ENCODE measurements at regions not wholly inside any gene's neighbourhood (a gene's known extent, or its start where the extent isn't known, plus 50 kb on each side); places are given as distances from the start of the nearest gene placed in this dataset.

GRCh38 chr12:58299371-58299770, 358.0 kb downstream of the ATP23 start:
- H3K79me2 ChIP-seq (ENCODE audit: insufficient read depth, low read length), result no peaks in the 10 kb centered on the region
- no peaks in the 10 kb centered on the region for H3K4me1 Mint-ChIP-seq
- H3K27me3 Mint-ChIP-seq (ENCODE audit: low read depth in 3 of 3), result no peaks in the 10 kb centered on the region
- peaks cover 0 to 2% (median 0%) of the 10 kb centered on the region in 7 donors for H3K9me3 Mint-ChIP-seq
- no peak overlapping the region for H3K4me2 ChIP-seq (replicated peaks; ENCODE audit: extremely low read depth, low read length, poor library complexity, severe bottlenecking)
- intact Hi-C loops (cut with micrococcal nuclease), result no loop called here
- H3K36me3 ChIP-seq (replicated peaks in 1 of 2; ENCODE audit: control insufficient read depth in 1 of 2, insufficient read depth in 2 of 2, low read length in 2 of 2), result no peaks in the 10 kb centered on the region
- no peak for DNase-seq
- no peak overlapping the region for H3K9ac ChIP-seq (ENCODE audit: insufficient read depth, low read length, poor library complexity, severe bottlenecking)
- H3K4me3 ChIP-seq (replicated peaks in 1 of 3; ENCODE audit: low read depth in 2 of 3, low read length in 3 of 3), result no peak overlapping the region
- no peak overlapping the region for H3K27ac Mint-ChIP-seq
- H3K4me3 Mint-ChIP-seq, result no peak overlapping the region
- no peaks in the 10 kb centered on the region for H3K36me3 Mint-ChIP-seq
- TF ChIP-seq, protein P1, sequence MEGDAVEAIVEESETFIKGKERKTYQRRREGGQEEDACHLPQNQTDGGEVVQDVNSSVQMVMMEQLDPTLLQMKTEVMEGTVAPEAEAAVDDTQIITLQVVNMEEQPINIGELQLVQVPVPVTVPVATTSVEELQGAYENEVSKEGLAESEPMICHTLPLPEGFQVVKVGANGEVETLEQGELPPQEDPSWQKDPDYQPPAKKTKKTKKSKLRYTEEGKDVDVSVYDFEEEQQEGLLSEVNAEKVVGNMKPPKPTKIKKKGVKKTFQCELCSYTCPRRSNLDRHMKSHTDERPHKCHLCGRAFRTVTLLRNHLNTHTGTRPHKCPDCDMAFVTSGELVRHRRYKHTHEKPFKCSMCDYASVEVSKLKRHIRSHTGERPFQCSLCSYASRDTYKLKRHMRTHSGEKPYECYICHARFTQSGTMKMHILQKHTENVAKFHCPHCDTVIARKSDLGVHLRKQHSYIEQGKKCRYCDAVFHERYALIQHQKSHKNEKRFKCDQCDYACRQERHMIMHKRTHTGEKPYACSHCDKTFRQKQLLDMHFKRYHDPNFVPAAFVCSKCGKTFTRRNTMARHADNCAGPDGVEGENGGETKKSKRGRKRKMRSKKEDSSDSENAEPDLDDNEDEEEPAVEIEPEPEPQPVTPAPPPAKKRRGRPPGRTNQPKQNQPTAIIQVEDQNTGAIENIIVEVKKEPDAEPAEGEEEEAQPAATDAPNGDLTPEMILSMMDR (IDR thresholded peaks at IDR 0.05), result no peak
- H2AFZ ChIP-seq (ENCODE audit: insufficient read depth, low read depth, low read length, poor library complexity, severe bottlenecking), result no peak overlapping the region
- no peaks in the 10 kb centered on the region for H3K9me3 ChIP-seq (replicated peaks in 1 of 2; ENCODE audit: control insufficient read depth in 1 of 2, insufficient read depth in 1 of 2, low read length in 2 of 2)
- H3K4me1 ChIP-seq (ENCODE audit: control insufficient read depth in 1 of 2, insufficient read depth in 2 of 2, low read length in 2 of 2), result no peaks in the 10 kb centered on the region
- no peak overlapping the region for H3K27ac ChIP-seq (ENCODE audit: low read depth in 1 of 2, low read length in 2 of 2)
- no peaks in the 10 kb centered on the region for H4K20me1 ChIP-seq (ENCODE audit: insufficient read depth, low read length)
- H3K27me3 ChIP-seq (ENCODE audit: control insufficient read depth in 2 of 2, insufficient read depth in 2 of 2, low read length in 2 of 2), result no peaks in the 10 kb centered on the region

DNA sequence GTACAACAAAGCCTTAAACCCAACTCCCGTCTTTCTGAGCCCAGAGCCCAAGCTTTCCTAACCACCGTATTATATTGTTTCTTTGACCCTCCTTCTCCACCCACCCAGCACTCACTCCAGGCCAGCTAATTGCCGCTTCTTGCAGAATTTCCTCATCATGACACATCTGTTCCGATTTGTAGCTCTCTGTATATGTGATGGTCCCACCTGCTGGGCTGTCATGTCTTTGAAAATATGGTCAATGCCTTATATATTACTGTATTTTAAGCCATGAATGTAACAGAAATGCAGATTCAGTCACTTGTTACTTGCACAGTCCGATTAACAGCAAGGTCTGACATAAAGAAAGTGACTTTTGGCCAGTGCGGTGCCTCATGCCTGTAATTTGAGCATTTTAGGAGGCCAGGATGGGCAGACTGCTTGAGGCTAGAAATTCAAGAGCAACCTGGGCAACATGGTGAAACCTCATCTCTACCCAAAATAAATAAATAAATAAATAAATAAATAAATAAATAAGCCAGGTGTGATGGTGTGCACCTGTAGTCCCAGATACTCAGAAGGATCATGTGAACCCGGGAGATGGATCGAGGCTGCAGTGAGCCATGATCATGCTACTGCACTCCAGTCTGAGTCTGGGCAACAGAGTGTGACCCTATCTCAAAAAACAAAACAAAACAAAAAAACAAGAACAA, 359.8 kb downstream of the ATP23 start:
- Mint-ChIP-seq H3K4me3 (no peak overlapping the region), H3K9me3 (peaks cover 0 to 4% (median 0%) of the 10 kb centered on the region in 7 donors), H3K4me1 (no peaks in the 10 kb centered on the region), H3K27ac (no peak overlapping the region), H3K36me3 (no peaks in the 10 kb centered on the region), H3K27me3 (ENCODE audit: low read depth in 3 of 3) (no peaks in the 10 kb centered on the region)
- Histone ChIP-seq H3K27ac (ENCODE audit: low read depth in 1 of 2, low read length in 2 of 2) (no peak overlapping the region), H3K36me3 (replicated peaks in 1 of 2; ENCODE audit: control insufficient read depth in 1 of 2, insufficient read depth in 2 of 2, low read length in 2 of 2) (no peaks in the 10 kb centered on the region), H3K4me1 (ENCODE audit: control insufficient read depth in 1 of 2, insufficient read depth in 2 of 2, low read length in 2 of 2) (no peaks in the 10 kb centered on the region), H3K9ac (ENCODE audit: insufficient read depth, low read length, poor library complexity, severe bottlenecking) (no peak overlapping the region), H2AFZ (ENCODE audit: insufficient read depth, low read depth, low read length, poor library complexity, severe bottlenecking) (no peak overlapping the region), H3K4me2 (replicated peaks; ENCODE audit: extremely low read depth, low read length, poor library complexity, severe bottlenecking) (no peak overlapping the region), H3K9me3 (replicated peaks in 1 of 2; ENCODE audit: control insufficient read depth in 1 of 2, insufficient read depth in 1 of 2, low read length in 2 of 2) (no peaks in the 10 kb centered on the region), H3K79me2 (ENCODE audit: insufficient read depth, low read length) (no peaks in the 10 kb centered on the region), H4K20me1 (ENCODE audit: insufficient read depth, low read length) (no peaks in the 10 kb centered on the region), H3K4me3 (replicated peaks in 1 of 3; ENCODE audit: low read depth in 2 of 3, low read length in 3 of 3) (no peak overlapping the region), H3K27me3 (ENCODE audit: control insufficient read depth in 2 of 2, insufficient read depth in 2 of 2, low read length in 2 of 2) (no peaks in the 10 kb centered on the region)
- TF ChIP-seq, protein P1 (IDR thresholded peaks at IDR 0.05), result no peak
- DNase-seq, result no peak
- 98% methylated on average over 4 of the region's 8 CpGs for WGBS (ENCODE audit: insufficient coverage)
- intact Hi-C loops (cut with micrococcal nuclease), result no loop called here

Data from CD14-positive monocyte (primary cell).